WI38 (cell line): ENCODE measurements at regions not wholly inside any gene's neighbourhood (a gene's known extent, or its start where the extent isn't known, plus 50 kb on each side); places are given as distances from the start of the nearest gene placed in this dataset.

Experiments
- H3K4me3 ChIP-seq: 2 replicates; pipeline ENCODE4 v1.5.1; 2011; ENCODE audit warnings: low read depth, mild to moderate bottlenecking, control low read depth, low read length
- TF ChIP-seq, protein P1 (sequence below): IDR thresholded peaks from 2 replicates; pipeline ENCODE4 v1.5.1; 2012; ENCODE audit warnings: low read depth, mild to moderate bottlenecking, control low read depth, low read length

DNA sequence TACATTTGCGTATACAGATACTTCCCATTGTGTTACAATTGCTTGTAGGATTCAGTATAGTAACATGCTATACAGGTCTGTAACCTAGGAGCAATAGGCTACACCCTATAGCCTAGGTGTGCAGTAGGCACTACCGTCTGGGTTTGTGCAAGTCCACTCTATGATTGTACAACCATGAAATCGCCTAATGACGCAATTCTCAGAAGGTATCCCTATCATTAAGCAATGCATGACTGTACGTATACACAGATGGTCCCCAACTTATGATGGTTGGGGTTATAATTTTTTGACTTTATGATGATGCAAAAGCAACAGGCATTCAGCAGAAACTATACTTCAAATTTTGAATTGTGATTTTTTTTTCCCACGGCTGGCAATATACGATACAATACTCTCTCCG is 458.2 kb upstream of the NOX3 start:
- TF ChIP-seq, protein P1, sequence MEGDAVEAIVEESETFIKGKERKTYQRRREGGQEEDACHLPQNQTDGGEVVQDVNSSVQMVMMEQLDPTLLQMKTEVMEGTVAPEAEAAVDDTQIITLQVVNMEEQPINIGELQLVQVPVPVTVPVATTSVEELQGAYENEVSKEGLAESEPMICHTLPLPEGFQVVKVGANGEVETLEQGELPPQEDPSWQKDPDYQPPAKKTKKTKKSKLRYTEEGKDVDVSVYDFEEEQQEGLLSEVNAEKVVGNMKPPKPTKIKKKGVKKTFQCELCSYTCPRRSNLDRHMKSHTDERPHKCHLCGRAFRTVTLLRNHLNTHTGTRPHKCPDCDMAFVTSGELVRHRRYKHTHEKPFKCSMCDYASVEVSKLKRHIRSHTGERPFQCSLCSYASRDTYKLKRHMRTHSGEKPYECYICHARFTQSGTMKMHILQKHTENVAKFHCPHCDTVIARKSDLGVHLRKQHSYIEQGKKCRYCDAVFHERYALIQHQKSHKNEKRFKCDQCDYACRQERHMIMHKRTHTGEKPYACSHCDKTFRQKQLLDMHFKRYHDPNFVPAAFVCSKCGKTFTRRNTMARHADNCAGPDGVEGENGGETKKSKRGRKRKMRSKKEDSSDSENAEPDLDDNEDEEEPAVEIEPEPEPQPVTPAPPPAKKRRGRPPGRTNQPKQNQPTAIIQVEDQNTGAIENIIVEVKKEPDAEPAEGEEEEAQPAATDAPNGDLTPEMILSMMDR: no peak
- no peak overlapping the region for H3K4me3 ChIP-seq

DNA sequence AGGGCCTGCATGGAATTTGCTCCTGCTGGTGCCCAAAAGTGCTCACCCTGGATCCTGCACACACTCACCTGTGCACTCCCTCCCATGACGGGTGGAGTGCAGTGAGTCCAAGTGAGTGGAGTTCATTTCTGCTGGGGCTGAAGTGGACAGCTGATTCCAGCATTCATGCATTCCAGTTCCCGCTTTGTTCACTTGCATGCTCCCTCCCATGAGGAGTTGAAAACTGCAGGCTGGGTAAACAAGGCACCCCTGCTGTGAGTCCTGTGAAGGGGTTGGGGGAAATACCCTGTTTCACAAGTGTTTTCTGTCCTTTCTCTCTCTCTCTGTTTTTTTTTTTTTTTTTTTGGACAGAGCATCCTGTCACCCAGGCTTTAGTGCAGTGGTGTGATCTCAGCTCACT is 454.1 kb upstream of the NOX3 start:
- TF ChIP-seq, protein P1: no peak
- H3K4me3 ChIP-seq: no peak overlapping the region

DNA sequence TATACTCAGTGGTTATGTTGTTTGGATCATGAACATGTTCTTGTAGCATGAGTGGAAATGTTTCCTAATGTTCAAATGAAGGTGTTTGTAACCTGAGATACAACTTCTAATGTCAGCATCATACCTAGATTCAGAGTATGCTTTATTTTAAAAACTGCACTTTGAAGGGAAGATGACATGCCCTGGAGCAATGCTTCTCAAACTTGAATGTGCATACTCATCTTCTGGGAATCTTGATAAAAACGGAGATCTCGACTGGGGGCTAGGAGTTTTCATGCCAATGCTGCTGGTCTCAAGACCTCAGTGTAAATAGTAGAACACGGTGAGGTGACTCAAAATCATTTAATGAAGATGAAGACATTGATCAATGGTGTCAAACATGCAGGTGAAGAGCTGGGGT is 440.0 kb upstream of the NOX3 start:
- H3K4me3 ChIP-seq: no peak overlapping the region
- TF ChIP-seq, protein P1: no peak

DNA sequence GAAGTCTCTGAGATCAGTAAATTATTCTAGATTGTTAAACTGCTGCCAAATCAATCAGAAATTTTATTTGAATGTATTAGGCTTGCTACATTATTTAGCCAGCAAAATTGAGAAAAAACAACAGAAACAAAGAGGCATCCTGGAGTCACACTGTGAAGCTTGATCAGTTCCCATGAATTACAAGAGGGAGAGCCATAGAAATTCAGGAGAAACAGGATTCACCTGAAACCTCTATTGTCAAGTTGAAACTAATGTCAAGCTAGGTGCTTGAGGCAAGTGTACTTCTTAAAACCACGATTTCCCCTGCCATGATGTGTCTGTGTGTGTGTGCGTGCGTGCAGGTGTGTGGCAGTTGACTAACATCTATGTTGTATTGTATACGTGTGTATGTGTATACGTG is 439.1 kb upstream of the NOX3 start:
- TF ChIP-seq, protein P1: no peak
- H3K4me3 ChIP-seq: no peak overlapping the region

DNA sequence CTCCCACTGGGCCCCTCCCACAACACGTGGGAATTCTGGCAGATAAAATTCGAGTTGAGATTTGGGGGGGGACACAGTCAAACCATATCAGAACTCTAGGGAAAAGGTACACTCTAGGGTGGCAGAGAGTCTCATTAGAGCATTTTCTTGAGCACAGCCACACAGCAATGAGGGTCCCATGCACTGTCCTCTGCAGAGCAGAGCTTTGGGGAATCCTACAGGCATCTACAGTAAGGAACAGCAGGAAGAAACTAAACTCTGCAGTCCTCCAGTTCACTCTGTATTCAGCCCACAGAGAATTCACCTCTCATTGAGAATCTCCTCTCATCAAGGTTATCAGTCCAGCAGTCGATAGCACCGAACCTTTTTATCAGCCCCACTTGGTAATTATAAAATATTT is 438.6 kb upstream of the NOX3 start:
- TF ChIP-seq, protein P1: no peak
- no peak overlapping the region for H3K4me3 ChIP-seq

DNA sequence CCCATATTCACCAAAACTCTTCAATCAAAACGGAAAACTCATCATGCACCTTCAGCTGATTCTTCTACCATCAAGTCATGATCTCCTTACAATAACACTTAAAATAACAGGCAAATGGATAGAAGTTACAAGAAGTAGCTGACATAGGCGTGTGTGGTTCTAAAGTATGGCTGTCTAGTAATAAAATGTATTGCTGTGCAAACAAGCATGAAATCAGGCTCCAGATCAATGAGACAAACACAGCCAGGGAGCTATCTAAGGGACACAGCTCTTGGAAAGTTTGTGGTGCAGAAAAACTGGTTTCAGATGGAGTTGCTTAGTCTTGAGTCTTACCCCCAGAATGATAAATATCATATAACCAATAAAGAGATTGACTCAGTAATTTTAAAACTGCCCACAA is 434.8 kb upstream of the NOX3 start:
- TF ChIP-seq, protein P1: no peak
- no peak overlapping the region for H3K4me3 ChIP-seq

DNA sequence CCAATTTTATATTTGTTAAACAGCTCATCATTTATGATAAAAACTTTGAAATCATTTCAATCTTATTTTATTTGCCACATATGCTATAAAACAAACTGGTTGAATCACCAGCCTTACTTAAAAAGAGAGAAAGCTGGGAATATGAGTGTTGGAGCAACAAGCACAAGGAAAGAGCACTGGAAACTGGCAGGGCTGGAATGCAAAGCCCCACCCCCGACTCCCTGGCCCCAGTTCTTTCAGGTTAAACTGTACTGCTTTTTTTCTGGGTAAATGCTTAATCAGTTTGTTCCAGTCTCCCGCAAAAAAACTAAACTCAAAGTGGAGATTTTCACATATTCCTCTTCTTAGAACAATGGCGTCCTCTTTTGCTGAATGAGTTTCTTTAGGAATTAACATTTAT is 433.8 kb upstream of the NOX3 start:
- TF ChIP-seq, protein P1: no peak

More for the DNA sequence above, 433.8 kb upstream of the NOX3 start:
- no peak overlapping the region for H3K4me3 ChIP-seq
